AG10803 (cell line): ENCODE measurements at regions not wholly inside any gene's neighbourhood (a gene's known extent, or its start where the extent isn't known, plus 50 kb on each side); places are given as distances from the start of the nearest gene placed in this dataset.

ENCODE experiments used
- DNase-seq: peaks from one replicate; pipeline ENCODE4 v3.0.0; 2010; ENCODE audit warnings: low read depth
- H3K4me3 ChIP-seq: 2 replicates; pipeline ENCODE4 v1.5.1; 2011; ENCODE audit warnings: mild to moderate bottlenecking, low read length, control low read depth
- TF ChIP-seq, protein P1 (sequence below): conservative IDR thresholded peaks from 2 replicates; pipeline ENCODE4 v1.5.1; 2011; ENCODE audit warnings: mild to moderate bottlenecking, low read length, control low read depth, inconsistent platforms

DNA sequence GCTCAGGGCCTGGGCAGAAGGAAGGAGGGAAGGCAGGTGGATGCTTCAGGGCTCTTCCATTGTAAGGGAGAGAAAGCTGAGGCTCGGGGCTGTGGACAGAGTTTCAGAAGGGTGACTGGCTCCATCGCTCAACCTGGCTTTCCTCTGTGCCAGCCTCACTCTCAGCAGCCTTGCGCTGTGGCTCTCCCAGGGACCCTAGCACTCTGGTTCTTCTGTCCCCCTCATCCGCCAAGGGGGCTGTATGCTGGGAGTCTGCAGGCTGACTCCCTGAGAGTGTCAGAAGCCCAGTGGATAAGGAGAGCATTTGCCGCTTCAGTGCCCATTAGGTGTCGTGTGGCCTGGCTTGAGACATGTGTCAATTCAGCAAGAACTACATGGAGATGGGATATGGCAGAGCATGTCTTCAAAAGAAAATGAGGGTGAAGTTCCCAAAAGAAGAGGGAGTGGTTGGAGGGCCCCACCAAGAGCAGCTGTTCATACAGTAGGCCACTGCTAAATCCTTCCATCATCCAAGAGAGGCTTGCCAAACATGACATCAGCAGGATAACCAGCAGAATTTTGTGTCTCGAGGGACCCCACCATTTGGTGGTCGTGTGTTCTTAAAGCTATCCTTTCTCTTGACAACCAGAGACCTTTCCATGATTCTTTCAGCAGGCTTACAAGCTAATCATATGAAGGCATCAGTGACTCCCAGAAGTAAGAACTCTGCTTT, 148.2 kb downstream of the IRX5 start:
- DNase-seq, result no peak
- TF ChIP-seq, protein P1, sequence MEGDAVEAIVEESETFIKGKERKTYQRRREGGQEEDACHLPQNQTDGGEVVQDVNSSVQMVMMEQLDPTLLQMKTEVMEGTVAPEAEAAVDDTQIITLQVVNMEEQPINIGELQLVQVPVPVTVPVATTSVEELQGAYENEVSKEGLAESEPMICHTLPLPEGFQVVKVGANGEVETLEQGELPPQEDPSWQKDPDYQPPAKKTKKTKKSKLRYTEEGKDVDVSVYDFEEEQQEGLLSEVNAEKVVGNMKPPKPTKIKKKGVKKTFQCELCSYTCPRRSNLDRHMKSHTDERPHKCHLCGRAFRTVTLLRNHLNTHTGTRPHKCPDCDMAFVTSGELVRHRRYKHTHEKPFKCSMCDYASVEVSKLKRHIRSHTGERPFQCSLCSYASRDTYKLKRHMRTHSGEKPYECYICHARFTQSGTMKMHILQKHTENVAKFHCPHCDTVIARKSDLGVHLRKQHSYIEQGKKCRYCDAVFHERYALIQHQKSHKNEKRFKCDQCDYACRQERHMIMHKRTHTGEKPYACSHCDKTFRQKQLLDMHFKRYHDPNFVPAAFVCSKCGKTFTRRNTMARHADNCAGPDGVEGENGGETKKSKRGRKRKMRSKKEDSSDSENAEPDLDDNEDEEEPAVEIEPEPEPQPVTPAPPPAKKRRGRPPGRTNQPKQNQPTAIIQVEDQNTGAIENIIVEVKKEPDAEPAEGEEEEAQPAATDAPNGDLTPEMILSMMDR, result no peak

DNA sequence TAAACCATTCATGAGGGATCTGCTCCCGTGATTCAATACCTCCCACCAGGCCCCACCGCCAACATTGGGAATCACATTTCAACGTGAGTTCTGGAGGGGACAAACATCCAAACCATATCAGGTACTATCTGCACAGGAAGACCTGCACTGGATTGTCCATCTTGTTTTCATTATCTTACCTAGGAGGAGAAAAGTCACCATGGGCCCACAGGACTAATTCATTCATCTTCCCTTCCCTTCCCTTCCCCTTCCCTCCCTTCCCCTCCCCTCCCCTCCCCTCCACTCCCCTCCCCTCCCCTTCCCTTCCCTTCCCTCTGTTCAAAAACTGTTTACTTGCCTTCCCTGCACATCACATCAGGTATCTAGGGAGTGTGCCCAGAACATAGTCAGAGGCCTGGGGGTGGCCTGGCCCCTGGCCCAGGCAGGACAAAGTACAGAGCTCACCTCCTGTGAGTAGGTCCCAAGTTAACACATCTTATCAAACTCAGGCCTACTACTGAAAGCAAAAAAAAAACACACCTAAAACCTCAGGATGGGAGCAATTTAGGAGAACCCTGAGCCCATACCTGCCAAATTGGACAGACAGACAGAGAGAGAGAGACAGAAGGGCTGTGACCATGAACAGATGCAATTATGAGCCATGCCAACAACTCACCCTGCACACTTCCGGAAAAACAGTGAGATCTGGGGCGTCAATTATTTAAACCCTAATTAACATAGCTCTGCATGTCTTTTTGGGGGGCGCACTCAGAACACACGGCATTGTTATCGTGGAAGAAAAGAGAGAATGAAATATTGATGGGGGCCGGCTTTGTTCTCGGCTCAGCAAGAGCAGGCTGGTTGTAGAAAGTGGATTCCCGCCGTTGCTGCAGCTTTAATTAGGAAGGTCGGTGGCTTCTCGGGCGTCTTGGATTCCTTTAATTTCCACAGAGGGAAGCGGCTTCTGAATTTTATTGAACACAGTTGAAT, 151.2 kb downstream of the IRX5 start:
- TF ChIP-seq, protein P1, result no peak
- H3K4me3 ChIP-seq, result no peak overlapping the region
- no peak for DNase-seq

More for the DNA sequence above, 148.2 kb downstream of the IRX5 start:
- no peak overlapping the region for H3K4me3 ChIP-seq

- TF ChIP-seq, protein P1, result no peak
- no peak for DNase-seq
- H3K4me3 ChIP-seq, result no peak overlapping the region
These were observed 151.9 kb downstream of the IRX5 start for GRCh38 chr16:55082591-55082976.

- H3K4me3 ChIP-seq, result no peak overlapping the region
- TF ChIP-seq, protein P1, result no peak
- DNase-seq, result no peak
These were observed 152.4 kb downstream of the IRX5 start for GRCh38 chr16:55083052-55083451.

DNA sequence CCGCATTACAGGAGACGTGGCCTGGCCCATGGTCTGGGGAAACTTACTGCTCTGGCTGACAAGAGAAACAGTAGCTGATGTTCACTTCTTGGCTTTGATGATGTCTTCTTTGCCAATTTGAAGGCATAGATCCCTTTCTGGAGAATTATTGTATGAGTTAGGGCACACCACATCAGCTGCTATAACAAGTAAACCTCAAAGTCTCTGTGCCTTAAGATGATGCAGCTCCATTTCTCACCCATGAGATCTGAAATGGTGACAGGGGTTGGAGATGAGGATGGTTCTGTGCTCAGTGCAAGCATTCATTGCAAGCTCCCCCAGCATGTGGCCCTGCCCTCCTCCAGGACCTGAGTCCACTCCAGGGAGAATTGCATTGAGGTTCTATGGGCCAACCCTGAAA, 157.4 kb downstream of the IRX5 start:
- no peak overlapping the region for H3K4me3 ChIP-seq
- TF ChIP-seq, protein P1, result no peak
- no peak for DNase-seq

DNA sequence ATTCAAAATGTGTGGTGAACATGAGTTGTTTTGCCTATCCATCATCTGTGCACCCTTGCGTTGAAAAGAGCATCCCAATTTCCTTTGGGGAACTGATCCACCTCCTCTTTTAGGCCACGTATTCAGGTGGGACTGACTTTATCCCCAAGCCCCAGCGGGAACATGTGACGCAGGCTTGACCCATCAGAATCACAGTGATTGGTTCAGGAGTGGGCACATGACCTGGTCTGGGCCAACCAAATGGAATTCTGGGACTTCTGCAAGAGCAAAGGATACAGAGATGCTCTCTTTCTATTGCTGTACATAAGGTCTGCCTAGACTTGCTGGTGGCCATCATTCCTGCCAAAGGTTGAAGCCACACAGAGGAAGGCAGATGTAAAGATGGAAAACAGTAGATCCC, 158.9 kb downstream of the IRX5 start:
- DNase-seq, result no peak
- TF ChIP-seq, protein P1, result no peak
- H3K4me3 ChIP-seq, result no peak overlapping the region
